ENCODE measurements at regions not wholly inside any gene's neighbourhood (a gene's known extent, or its start where the extent isn't known, plus 50 kb on each side); places are given as distances from the start of the nearest gene placed in this dataset.

DNA sequence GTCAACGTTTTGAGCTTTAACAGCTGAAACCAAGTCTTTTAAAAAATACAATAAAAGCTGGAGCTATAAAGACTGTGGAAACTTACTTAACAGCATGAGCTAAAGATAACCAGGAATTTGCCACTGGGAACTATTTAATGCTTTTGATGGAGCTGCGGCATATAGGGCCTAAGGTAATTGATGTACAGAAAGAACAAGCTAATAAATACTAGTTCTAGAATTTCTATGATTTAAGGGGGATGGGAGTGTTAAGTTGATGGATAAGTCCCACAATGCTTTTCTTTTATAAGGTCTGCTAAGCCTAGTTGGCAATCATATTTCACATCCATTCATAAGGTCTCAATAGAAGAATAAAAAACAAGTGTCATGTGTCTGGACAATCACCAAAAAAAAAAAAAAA, 334.0 kb upstream of the DMAC1 start:
- no peak for FAIRE-seq
- TF ChIP-seq, protein P1, sequence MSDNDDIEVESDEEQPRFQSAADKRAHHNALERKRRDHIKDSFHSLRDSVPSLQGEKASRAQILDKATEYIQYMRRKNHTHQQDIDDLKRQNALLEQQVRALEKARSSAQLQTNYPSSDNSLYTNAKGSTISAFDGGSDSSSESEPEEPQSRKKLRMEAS (IDR thresholded peaks at IDR 0.05), result no peak
- TF ChIP-seq, protein P2, sequence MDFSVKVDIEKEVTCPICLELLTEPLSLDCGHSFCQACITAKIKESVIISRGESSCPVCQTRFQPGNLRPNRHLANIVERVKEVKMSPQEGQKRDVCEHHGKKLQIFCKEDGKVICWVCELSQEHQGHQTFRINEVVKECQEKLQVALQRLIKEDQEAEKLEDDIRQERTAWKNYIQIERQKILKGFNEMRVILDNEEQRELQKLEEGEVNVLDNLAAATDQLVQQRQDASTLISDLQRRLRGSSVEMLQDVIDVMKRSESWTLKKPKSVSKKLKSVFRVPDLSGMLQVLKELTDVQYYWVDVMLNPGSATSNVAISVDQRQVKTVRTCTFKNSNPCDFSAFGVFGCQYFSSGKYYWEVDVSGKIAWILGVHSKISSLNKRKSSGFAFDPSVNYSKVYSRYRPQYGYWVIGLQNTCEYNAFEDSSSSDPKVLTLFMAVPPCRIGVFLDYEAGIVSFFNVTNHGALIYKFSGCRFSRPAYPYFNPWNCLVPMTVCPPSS (IDR thresholded peaks at IDR 0.05), result no peak
- TF ChIP-seq ZNF496 (CRISPR knock-in tag; IDR thresholded peaks at IDR 0.05; ENCODE audit: insufficient replicate concordance), result no peak
- TF ChIP-seq, protein P3, sequence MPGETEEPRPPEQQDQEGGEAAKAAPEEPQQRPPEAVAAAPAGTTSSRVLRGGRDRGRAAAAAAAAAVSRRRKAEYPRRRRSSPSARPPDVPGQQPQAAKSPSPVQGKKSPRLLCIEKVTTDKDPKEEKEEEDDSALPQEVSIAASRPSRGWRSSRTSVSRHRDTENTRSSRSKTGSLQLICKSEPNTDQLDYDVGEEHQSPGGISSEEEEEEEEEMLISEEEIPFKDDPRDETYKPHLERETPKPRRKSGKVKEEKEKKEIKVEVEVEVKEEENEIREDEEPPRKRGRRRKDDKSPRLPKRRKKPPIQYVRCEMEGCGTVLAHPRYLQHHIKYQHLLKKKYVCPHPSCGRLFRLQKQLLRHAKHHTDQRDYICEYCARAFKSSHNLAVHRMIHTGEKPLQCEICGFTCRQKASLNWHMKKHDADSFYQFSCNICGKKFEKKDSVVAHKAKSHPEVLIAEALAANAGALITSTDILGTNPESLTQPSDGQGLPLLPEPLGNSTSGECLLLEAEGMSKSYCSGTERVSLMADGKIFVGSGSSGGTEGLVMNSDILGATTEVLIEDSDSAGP (CRISPR knock-in tag; IDR thresholded peaks at IDR 0.05; ENCODE audit: borderline replicate concordance), result no peak
- no peak for TF ChIP-seq NPAS2 (CRISPR knock-in tag; IDR thresholded peaks at IDR 0.05; ENCODE audit: borderline replicate concordance)
- TF ChIP-seq NR2F1 (CRISPR knock-in tag; IDR thresholded peaks at IDR 0.05), result no peak
- TF ChIP-seq ARHGAP35 (CRISPR knock-in tag; IDR thresholded peaks at IDR 0.05; ENCODE audit: borderline replicate concordance), result no peak
- TF ChIP-seq BRD4 (CRISPR knock-in tag; IDR thresholded peaks at IDR 0.05), result no peak
- no peak for TF ChIP-seq ZNF530 (CRISPR knock-in tag; IDR thresholded peaks at IDR 0.05; ENCODE audit: low read depth)
- TF ChIP-seq, protein P4, sequence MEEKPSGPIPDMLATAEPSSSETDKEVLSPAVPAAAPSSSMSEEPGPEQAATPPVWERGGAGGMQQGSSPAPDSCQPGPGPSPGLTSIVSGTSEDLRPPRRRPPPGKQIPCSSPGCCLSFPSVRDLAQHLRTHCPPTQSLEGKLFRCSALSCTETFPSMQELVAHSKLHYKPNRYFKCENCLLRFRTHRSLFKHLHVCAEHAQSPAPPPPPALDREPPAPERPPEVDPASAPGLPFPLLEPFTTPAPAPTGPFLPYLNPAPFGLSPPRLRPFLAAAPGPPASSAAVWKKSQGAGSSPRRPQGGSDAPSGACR (CRISPR knock-in tag; IDR thresholded peaks at IDR 0.05), result no peak
- no peak for TF ChIP-seq ZNF776 (CRISPR knock-in tag; IDR thresholded peaks at IDR 0.05)
- TF ChIP-seq MEIS1 (CRISPR knock-in tag; IDR thresholded peaks at IDR 0.05; ENCODE audit: borderline replicate concordance), result no peak
- TF ChIP-seq ESRRA (CRISPR knock-in tag; IDR thresholded peaks at IDR 0.05; ENCODE audit: low read depth), result no peak
- no peak for TF ChIP-seq RBAK (CRISPR knock-in tag; IDR thresholded peaks at IDR 0.05)
- TF ChIP-seq ZNF432 (CRISPR knock-in tag; IDR thresholded peaks at IDR 0.05; ENCODE audit: borderline replicate concordance), result no peak
- TF ChIP-seq ZNF263 (CRISPR knock-in tag; IDR thresholded peaks at IDR 0.05), result no peak
- TF ChIP-seq SMAD1 (CRISPR knock-in tag; IDR thresholded peaks at IDR 0.05; ENCODE audit: borderline replicate concordance, low read depth), result no peak
- no peak for TF ChIP-seq SATB2 (CRISPR knock-in tag; IDR thresholded peaks at IDR 0.05)

More for the DNA sequence above, 334.0 kb upstream of the DMAC1 start:
- WGBS (ENCODE audit: low lambda C conversion rate), result 39% methylated on average over 2 of the region's 2 CpGs
- H2AFZ ChIP-seq (ENCODE audit: low read length), result no peak overlapping the region
- ChIA-PET POLR2A (no interaction called here), CTCF (ENCODE audit: low intra/inter-chr PET ratio, low total read pairs) (no interaction called here)
- H3K79me2 ChIP-seq (ENCODE audit: insufficient read depth, low read length), result no peaks in the 10 kb centered on the region
- no TSS peak for BruUV-seq (replicated peaks)
- H3K27me3 ChIP-seq (ENCODE audit: control insufficient read depth in 1 of 2, insufficient read depth in 2 of 2, low read length in 2 of 2), result no peaks in the 10 kb centered on the region
- H4K20me1 ChIP-seq (ENCODE audit: insufficient read depth, low read length), result no peaks in the 10 kb centered on the region
- no peak overlapping the region for H3K4me2 ChIP-seq (ENCODE audit: low read depth, low read length)
- intact Hi-C loops (cut with micrococcal nuclease; ENCODE audit: unreplicated experiment), result no loop called here
- no peaks in the 10 kb centered on the region for H3K4me1 ChIP-seq (ENCODE audit: insufficient read depth, low read length)
- in situ Hi-C loops (cut with HindIII; ENCODE audit: extremely low pct_ligation_motif_present, low pct_unique_long_range_greater_than_20kb), result no loop called here
- H3K9ac ChIP-seq (ENCODE audit: insufficient read depth, low read depth, low read length), result no peak overlapping the region
- no peak for ATAC-seq
- H3K9me3 ChIP-seq (ENCODE audit: low read length), result peaks cover 82% of the 10 kb centered on the region
- no peak overlapping the region for H3K4me3 ChIP-seq (replicated peaks in 1 of 3; ENCODE audit: insufficient read depth in 1 of 3, low read depth in 2 of 3, low read length in 3 of 3)
- no peak for DNase-seq (ENCODE audit: low spot score)
- H3K36me3 ChIP-seq (replicated peaks in 1 of 2; ENCODE audit: control insufficient read depth in 1 of 2, insufficient read depth in 2 of 2, low read length in 2 of 2), result no peaks in the 10 kb centered on the region
- no peak overlapping the region for H3K27ac ChIP-seq (ENCODE audit: extremely low read length, insufficient read depth, low read length)
